ENCODE measurements at regions not wholly inside any gene's neighbourhood (a gene's known extent, or its start where the extent isn't known, plus 50 kb on each side); places are given as distances from the start of the nearest gene placed in this dataset.

DNA sequence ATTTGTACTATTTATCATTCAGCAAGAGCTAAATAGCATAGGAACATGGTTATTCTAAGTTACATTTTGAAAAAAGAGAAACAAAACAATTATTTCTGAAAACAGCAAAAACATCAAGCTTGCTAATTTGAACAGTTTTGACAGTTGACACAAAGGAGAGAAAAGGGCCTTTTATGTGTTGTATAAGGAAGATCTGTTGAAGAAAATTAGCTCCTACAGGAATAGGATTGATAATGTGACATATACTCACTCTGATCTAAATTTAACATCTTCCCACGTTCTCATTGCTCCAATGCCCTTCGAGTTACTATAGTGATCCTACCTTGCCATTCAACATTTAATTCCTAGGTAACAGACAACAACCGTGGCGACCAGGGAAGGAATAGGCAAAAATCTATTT, 61.4 kb upstream of the BTG3 start:
- H3K4me2 ChIP-seq (ENCODE audit: insufficient read depth in 1 of 2, low read depth in 2 of 2, low read length in 2 of 2), result no peak overlapping the region
- H2AFZ ChIP-seq (ENCODE audit: low read length), result no peak overlapping the region
- H2BK15ac ChIP-seq (ENCODE audit: low read length), result no peak overlapping the region
- DNase-seq (ENCODE audit: low read depth in 1 of 2, low spot score in 2 of 2) (no peak), FAIRE-seq (no peak)
- H2BK20ac ChIP-seq (ENCODE audit: low read length), result no peak overlapping the region
- no peak overlapping the region for H3K4me3 ChIP-seq (ENCODE audit: extremely low read depth in 1 of 4, insufficient read depth in 2 of 4, low read depth in 3 of 4, low read length in 4 of 4)
- no peak overlapping the region for H3K9ac ChIP-seq (replicated peaks in 1 of 4; ENCODE audit: extremely low read depth in 1 of 4, low read depth in 3 of 4, low read length in 3 of 4)
- H3K14ac ChIP-seq (ENCODE audit: insufficient read length), result no peak overlapping the region
- H4K5ac ChIP-seq (ENCODE audit: insufficient read length, low read depth, low read length), result no peak overlapping the region
- H3K27me3 ChIP-seq (replicated peaks in 1 of 4; ENCODE audit: control insufficient read depth in 3 of 4, extremely low read depth in 1 of 4, insufficient read depth in 3 of 4, low read length in 3 of 4), result peaks cover 0 to 10% (median 4%) of the 10 kb centered on the region in 4 experiments; a peak in 5 of 7 replicates
- H3K4me1 ChIP-seq (replicated peaks in 1 of 4; ENCODE audit: control insufficient read depth in 3 of 4, insufficient read depth in 4 of 4, low read length in 3 of 4), result peaks cover 0 to 4% (median 2%) of the 10 kb centered on the region in 4 experiments; a peak in 2 of 7 replicates
- no peaks in the 10 kb centered on the region for H3K79me1 ChIP-seq (ENCODE audit: low read depth, low read length)
- no peaks in the 10 kb centered on the region for H3K36me3 ChIP-seq (ENCODE audit: control insufficient read depth in 2 of 4, insufficient read depth in 4 of 4, low read length in 3 of 4)
- H4K20me1 ChIP-seq (replicated peaks in 1 of 2; ENCODE audit: control insufficient read depth in 1 of 2, insufficient read depth in 2 of 2, low read length in 2 of 2), result no peaks in the 10 kb centered on the region
- H2BK12ac ChIP-seq (ENCODE audit: low read depth, low read length), result no peak overlapping the region
- H2BK5ac ChIP-seq (ENCODE audit: low read depth, low read length), result no peak overlapping the region
- ChIA-PET POLR2A (ENCODE audit: partially characterized antibody) (interaction anchor here (1.5 kb wide), 1 partner anchor 144 kb away, joined by 3 read pairs; no protein-coding TSS in a partner anchor), CTCF (ENCODE audit: partially characterized antibody) (interaction anchor here (0.7 to 2.4 kb wide), 3 partner anchors 240 to 257 kb away, joined by 3 to 5 read pairs (median 4); no protein-coding TSS in a partner anchor)
- H3K18ac ChIP-seq (ENCODE audit: extremely low read depth, low read length), result no peak overlapping the region
- H3K23ac ChIP-seq (ENCODE audit: insufficient read length), result no peak overlapping the region
- H3K23me2 ChIP-seq (ENCODE audit: low read depth, low read length), result no peaks in the 10 kb centered on the region
- H2AK5ac ChIP-seq (ENCODE audit: low read depth, low read length), result no peak overlapping the region
- H3K27ac ChIP-seq (ENCODE audit: low read depth, low read length), result no peak overlapping the region
- no peak overlapping the region for H2BK120ac ChIP-seq (replicated peaks; ENCODE audit: low read depth, low read length)
- no peak overlapping the region for H3K4ac ChIP-seq (replicated peaks; ENCODE audit: insufficient read length, low read depth, low read length)
- H3K9me3 ChIP-seq (ENCODE audit: insufficient read depth in 2 of 2, low read depth in 1 of 2, low read length in 1 of 2), result no peaks in the 10 kb centered on the region; a peak in 1 of 4 replicates
- H4K8ac ChIP-seq (ENCODE audit: extremely low read depth, insufficient read depth, low read length), result no peak overlapping the region
- H4K91ac ChIP-seq (replicated peaks; ENCODE audit: insufficient read length, low read length), result no peak overlapping the region
- H3K56ac ChIP-seq (replicated peaks; ENCODE audit: insufficient read length, low read depth, low read length), result no peak overlapping the region
- 84% methylated on average over 4 of the region's 4 CpGs; no CpG with 5 or more reads in 1 of the 2 experiments for WGBS, 2 experiments (ENCODE audit: extremely low coverage in 1 of 2, insufficient coverage in 1 of 2, insufficient read length in 1 of 2, insufficient replicate concordance in 2 of 2, low coverage in 1 of 2, low lambda C conversion rate in 2 of 2, missing lambda C conversion rate in 1 of 2)
- no peaks in the 10 kb centered on the region for H3K79me2 ChIP-seq (ENCODE audit: control insufficient read depth in 1 of 2, insufficient read depth in 2 of 2, low read length in 2 of 2)
- no peak for TF ChIP-seq NANOG (IDR thresholded peaks at IDR 0.05; ENCODE audit: insufficient read depth, low read depth, low read length, poor library complexity, severe bottlenecking)
- TF ChIP-seq CTBP2 (IDR thresholded peaks at IDR 0.05; ENCODE audit: borderline replicate concordance, insufficient read depth, insufficient read length, low read length), result no peak
- no peak for TF ChIP-seq GTF2F1 (IDR thresholded peaks at IDR 0.05; ENCODE audit: borderline replicate concordance, low read depth, low read length)
- no peak for TF ChIP-seq BRCA1 (IDR thresholded peaks at IDR 0.05; ENCODE audit: low read depth, low read length)
- TF ChIP-seq KDM5A (IDR thresholded peaks at IDR 0.05; ENCODE audit: low read length), result no peak
- TF ChIP-seq POLR2AphosphoS5 (IDR thresholded peaks at IDR 0.05; ENCODE audit: low read depth, low read length), result no peak
- TF ChIP-seq POU5F1 (IDR thresholded peaks at IDR 0.05; ENCODE audit: low read depth, low read length), result no peak
- TF ChIP-seq TAF7 (optimal IDR thresholded peaks at IDR 0.05; ENCODE audit: borderline replicate concordance, low read depth, low read length), result no peak
- TF ChIP-seq BACH1 (IDR thresholded peaks at IDR 0.05; ENCODE audit: low read length), result no peak
- no peak for TF ChIP-seq TAF1 (IDR thresholded peaks at IDR 0.05; ENCODE audit: low read depth, low read length)
- TF ChIP-seq SIX5 (IDR thresholded peaks at IDR 0.05; ENCODE audit: low read depth, low read length), result no peak
- TF ChIP-seq SIN3A (conservative IDR thresholded peaks at IDR 0.05 in 1 of 2, IDR thresholded peaks at IDR 0.05 in 1 of 2; ENCODE audit: low read depth in 1 of 2, low read length in 2 of 2), result no peak
- no peak for TF ChIP-seq CBX5 (IDR thresholded peaks at IDR 0.05; ENCODE audit: low read depth, low read length)
- TF ChIP-seq PHF8 (conservative IDR thresholded peaks at IDR 0.05; ENCODE audit: low read depth, low read length), result no peak

All from H1 (cell line).